A673 (cell line): ENCODE measurements at regions not wholly inside any gene's neighbourhood (a gene's known extent, or its start where the extent isn't known, plus 50 kb on each side); places are given as distances from the start of the nearest gene placed in this dataset.

ENCODE experiments used
- CTCF ChIP-seq: fragments of 300-800, 200-600 bp; sonication (generic); conservative IDR thresholded peaks from 2 replicates; pipeline ENCODE4 v1.5.1; 2017; ENCODE audit warnings: low read depth, mild to moderate bottlenecking, antibody characterized with exemption, low read length, moderate library complexity, mixed read lengths
- EZH2 ChIP-seq: fragments of 200-600 bp; sonication (generic); IDR thresholded peaks from 2 replicates; pipeline ENCODE4 v1.6.1; 2017; ENCODE audit warnings: borderline replicate concordance, low read depth, mild to moderate bottlenecking, mixed read lengths, antibody characterized with exemption, low read length; ENCODE audit not compliant: poor library complexity, severe bottlenecking

GRCh38 chr13:31512331-31512730 lies 227.0 kb upstream of the RXFP2 start:
- TF ChIP-seq CTCF (no peak), EZH2 (no peak)
